GM23338 (cell line): ENCODE measurements at regions not wholly inside any gene's neighbourhood (a gene's known extent, or its start where the extent isn't known, plus 50 kb on each side); places are given as distances from the start of the nearest gene placed in this dataset.

Experiments
- ATAC-seq: fragments of 200-7000 bp; cut with Tn5 transposase; 3 replicates; pipeline ENCODE4 v1.9.1; 2020
- DNase-seq: peaks from one replicate; pipeline ENCODE4 v3.0.0-alpha.2; 2015; ENCODE audit warnings: low spot score
- H2AFZ ChIP-seq: fragments of 200-600 bp; sonication (generic); 2 replicates; pipeline ENCODE4 v1.8.0; 2016; ENCODE audit warnings: antibody characterized with exemption, mild to moderate bottlenecking, moderate library complexity
- H3F3A ChIP-seq: fragments of 200-600 bp; sonication (generic); replicated peaks from 2 replicates; pipeline ENCODE4 v1.8.0; 2017; ENCODE audit warnings: antibody characterized with exemption, mixed run types, low read depth
- H3K27ac ChIP-seq: fragments of 200-600 bp; sonication (generic); 2 replicates; pipeline ENCODE4 v1.6.1; 2016; ENCODE audit warnings: low read depth
- H3K27me3 ChIP-seq: fragments of 200-600 bp; sonication (generic); 2 replicates; pipeline ENCODE4 v1.8.0; 2016; ENCODE audit warnings: mild to moderate bottlenecking, mixed run types, moderate library complexity; ENCODE audit not compliant: insufficient read depth
- H3K36me3 ChIP-seq: fragments of 200-600 bp; sonication (generic); 2 replicates; pipeline ENCODE4 v1.8.0; 2016; ENCODE audit warnings: mild to moderate bottlenecking; ENCODE audit not compliant: insufficient read depth
- H3K4me1 ChIP-seq: fragments of 200-600 bp; sonication (generic); 2 replicates; pipeline ENCODE4 v1.8.0; 2016; ENCODE audit warnings: mild to moderate bottlenecking, moderate library complexity; ENCODE audit not compliant: insufficient read depth
- H3K4me2 ChIP-seq: fragments of 200-600 bp; sonication (generic); 2 replicates; pipeline ENCODE4 v1.7.1; 2017; ENCODE audit warnings: mixed run types
- H3K4me3 ChIP-seq: fragments of 200-600 bp; sonication (generic); 2 replicates; pipeline ENCODE4 v1.6.1; 2016; ENCODE audit warnings: mixed run types
- H3K79me2 ChIP-seq: fragments of 200-600 bp; sonication (generic); replicated peaks from 2 replicates; pipeline ENCODE4 v1.8.0; 2017; ENCODE audit warnings: mild to moderate bottlenecking; ENCODE audit not compliant: insufficient read depth
- H3K9me2 ChIP-seq: fragments of 200-600 bp; sonication (generic); 2 replicates; pipeline ENCODE4 v1.8.0; 2017; ENCODE audit not compliant: insufficient read depth
- H4K20me1 ChIP-seq: fragments of 200-600 bp; sonication (generic); replicated peaks from 2 replicates; pipeline ENCODE4 v1.8.0; 2017; ENCODE audit warnings: mild to moderate bottlenecking; ENCODE audit not compliant: insufficient read depth
- H3K27ac Mint-ChIP-seq: 2 replicates; pipeline ENCODE4 v1.8.0; 2020; ENCODE audit warnings: inconsistent platforms, mild to moderate bottlenecking, moderate library complexity, mixed read lengths
- H3K27me3 Mint-ChIP-seq: 3 replicates; pipeline ENCODE4 v1.8.0; 2022; ENCODE audit warnings: low read depth, mild to moderate bottlenecking, moderate library complexity, mixed read lengths, inconsistent platforms; ENCODE audit not compliant: insufficient read depth, poor library complexity
- H3K36me3 Mint-ChIP-seq: 3 replicates; pipeline ENCODE4 v1.8.0; 2021; ENCODE audit warnings: low read depth, mild to moderate bottlenecking, inconsistent platforms, moderate library complexity, mixed read lengths
- H3K4me1 Mint-ChIP-seq: 3 replicates; pipeline ENCODE4 v1.8.0; 2020; ENCODE audit warnings: mild to moderate bottlenecking, inconsistent platforms, mixed read lengths
- H3K4me3 Mint-ChIP-seq: 3 replicates; pipeline ENCODE4 v1.8.0; 2021; ENCODE audit warnings: moderate library complexity, mild to moderate bottlenecking, inconsistent platforms, mixed read lengths
- H3K9me3 Mint-ChIP-seq: 3 replicates; pipeline ENCODE4 v1.8.0; 2020; ENCODE audit warnings: moderate library complexity, mild to moderate bottlenecking, inconsistent platforms, mixed read lengths
- CREB1 ChIP-seq: fragments of 250-450 bp; sonication (Bioruptor Pico); IDR thresholded peaks from 2 replicates; pipeline ENCODE4 v1.5.0; 2020; ENCODE audit warnings: low read depth, mild to moderate bottlenecking, moderate library complexity
- ETS1 ChIP-seq: IDR thresholded peaks from 2 replicates; pipeline ENCODE4 v1.6.1; 2016; ENCODE audit warnings: antibody characterized with exemption
- EZH2 ChIP-seq: fragments of 200-600 bp; sonication (generic); IDR thresholded peaks from one replicate; pipeline ENCODE4 v1.8.0; 2017; ENCODE audit warnings: antibody characterized with exemption, mild to moderate bottlenecking, low read depth; ENCODE audit not compliant: unreplicated experiment
- EZH2phosphoT487 ChIP-seq: fragments of 200-600 bp; sonication (generic); IDR thresholded peaks from one replicate; pipeline ENCODE4 v1.8.1; 2018; ENCODE audit warnings: antibody characterized with exemption; ENCODE audit not compliant: unreplicated experiment
- JUNB ChIP-seq: IDR thresholded peaks from one replicate; pipeline ENCODE4 v1.6.1; 2016; ENCODE audit warnings: antibody characterized with exemption; ENCODE audit not compliant: unreplicated experiment
- NANOG ChIP-seq: IDR thresholded peaks from 2 replicates; pipeline ENCODE4 v1.6.1; 2016; ENCODE audit warnings: antibody characterized with exemption, borderline replicate concordance
- POLR2AphosphoS5 ChIP-seq: IDR thresholded peaks from 2 replicates; pipeline ENCODE4 v1.6.1; 2016; ENCODE audit warnings: antibody characterized with exemption, low read depth
- REST ChIP-seq: IDR thresholded peaks from one replicate; pipeline ENCODE4 v1.6.1; 2018; ENCODE audit warnings: antibody characterized with exemption; ENCODE audit not compliant: unreplicated experiment
- ZNF114 ChIP-seq: fragments of 250-450 bp; sonication (Bioruptor Pico); IDR thresholded peaks from 2 replicates; pipeline ENCODE4 v1.5.0; 2020; ENCODE audit warnings: mild to moderate bottlenecking, moderate library complexity
- ZNF331 ChIP-seq: fragments of 250-450 bp; sonication (Bioruptor Pico); IDR thresholded peaks from 2 replicates; pipeline ENCODE4 v1.5.0; 2020; ENCODE audit warnings: low read depth, mild to moderate bottlenecking, moderate library complexity
- TF ChIP-seq, protein P1 (sequence below): fragments of 250-450 bp; sonication (Bioruptor Pico); IDR thresholded peaks from 2 replicates; pipeline ENCODE4 v1.5.0; 2020; ENCODE audit warnings: mild to moderate bottlenecking, moderate library complexity

DNA sequence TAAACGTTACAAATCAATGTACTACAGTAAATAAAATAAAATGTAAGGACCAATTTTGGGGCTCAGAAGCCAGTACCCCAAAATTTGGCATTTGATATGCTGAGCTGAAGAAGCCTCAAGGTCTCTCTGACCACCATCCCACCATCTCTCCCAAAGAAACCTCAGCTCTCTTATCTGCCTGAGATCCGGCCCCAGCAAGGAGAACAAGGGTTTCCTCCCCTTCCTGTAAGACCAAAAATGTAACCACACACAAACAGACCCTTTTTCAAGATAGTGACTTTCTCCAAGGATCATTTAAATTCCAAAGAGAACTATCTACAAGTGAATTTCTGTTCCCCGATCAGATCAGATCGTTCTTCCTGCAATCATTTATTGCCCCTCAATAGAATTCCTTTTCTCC lies 68.1 kb upstream of the SLC45A1 start:
- Histone ChIP-seq H2AFZ (peak overlapping the region; percentile 56; the same call in 1 of the 2 replicates), H3K79me2 (no peaks in the 10 kb centered on the region)

More for the DNA sequence above, 68.1 kb upstream of the SLC45A1 start:
- Mint-ChIP-seq H3K36me3 (no peaks in the 10 kb centered on the region), H3K4me3 (no peak overlapping the region), H3K27ac (no peak overlapping the region), H3K4me1 (peaks cover 9% of the 10 kb centered on the region), H3K9me3 (no peaks in the 10 kb centered on the region), H3K27me3 (peaks cover 5% of the 10 kb centered on the region)
- no peak overlapping the region for H3K27ac ChIP-seq
- H4K20me1 ChIP-seq, result no peaks in the 10 kb centered on the region
- DNase-seq, result no peak
- H3K4me3 ChIP-seq, result no peak overlapping the region
- ATAC-seq, result no peak
- H3K4me2 ChIP-seq, result no peak overlapping the region
- no peaks in the 10 kb centered on the region for H3K27me3 ChIP-seq
- no peaks in the 10 kb centered on the region for H3K36me3 ChIP-seq
- H3F3A ChIP-seq, result no peaks in the 10 kb centered on the region
- no peaks in the 10 kb centered on the region for H3K4me1 ChIP-seq
- no peak for TF ChIP-seq EZH2
- no peak for TF ChIP-seq ZNF114 (CRISPR knock-in tag)
- TF ChIP-seq POLR2AphosphoS5, result no peak
- TF ChIP-seq EZH2phosphoT487, result no peak
- TF ChIP-seq JUNB, result no peak
- TF ChIP-seq, protein P1, sequence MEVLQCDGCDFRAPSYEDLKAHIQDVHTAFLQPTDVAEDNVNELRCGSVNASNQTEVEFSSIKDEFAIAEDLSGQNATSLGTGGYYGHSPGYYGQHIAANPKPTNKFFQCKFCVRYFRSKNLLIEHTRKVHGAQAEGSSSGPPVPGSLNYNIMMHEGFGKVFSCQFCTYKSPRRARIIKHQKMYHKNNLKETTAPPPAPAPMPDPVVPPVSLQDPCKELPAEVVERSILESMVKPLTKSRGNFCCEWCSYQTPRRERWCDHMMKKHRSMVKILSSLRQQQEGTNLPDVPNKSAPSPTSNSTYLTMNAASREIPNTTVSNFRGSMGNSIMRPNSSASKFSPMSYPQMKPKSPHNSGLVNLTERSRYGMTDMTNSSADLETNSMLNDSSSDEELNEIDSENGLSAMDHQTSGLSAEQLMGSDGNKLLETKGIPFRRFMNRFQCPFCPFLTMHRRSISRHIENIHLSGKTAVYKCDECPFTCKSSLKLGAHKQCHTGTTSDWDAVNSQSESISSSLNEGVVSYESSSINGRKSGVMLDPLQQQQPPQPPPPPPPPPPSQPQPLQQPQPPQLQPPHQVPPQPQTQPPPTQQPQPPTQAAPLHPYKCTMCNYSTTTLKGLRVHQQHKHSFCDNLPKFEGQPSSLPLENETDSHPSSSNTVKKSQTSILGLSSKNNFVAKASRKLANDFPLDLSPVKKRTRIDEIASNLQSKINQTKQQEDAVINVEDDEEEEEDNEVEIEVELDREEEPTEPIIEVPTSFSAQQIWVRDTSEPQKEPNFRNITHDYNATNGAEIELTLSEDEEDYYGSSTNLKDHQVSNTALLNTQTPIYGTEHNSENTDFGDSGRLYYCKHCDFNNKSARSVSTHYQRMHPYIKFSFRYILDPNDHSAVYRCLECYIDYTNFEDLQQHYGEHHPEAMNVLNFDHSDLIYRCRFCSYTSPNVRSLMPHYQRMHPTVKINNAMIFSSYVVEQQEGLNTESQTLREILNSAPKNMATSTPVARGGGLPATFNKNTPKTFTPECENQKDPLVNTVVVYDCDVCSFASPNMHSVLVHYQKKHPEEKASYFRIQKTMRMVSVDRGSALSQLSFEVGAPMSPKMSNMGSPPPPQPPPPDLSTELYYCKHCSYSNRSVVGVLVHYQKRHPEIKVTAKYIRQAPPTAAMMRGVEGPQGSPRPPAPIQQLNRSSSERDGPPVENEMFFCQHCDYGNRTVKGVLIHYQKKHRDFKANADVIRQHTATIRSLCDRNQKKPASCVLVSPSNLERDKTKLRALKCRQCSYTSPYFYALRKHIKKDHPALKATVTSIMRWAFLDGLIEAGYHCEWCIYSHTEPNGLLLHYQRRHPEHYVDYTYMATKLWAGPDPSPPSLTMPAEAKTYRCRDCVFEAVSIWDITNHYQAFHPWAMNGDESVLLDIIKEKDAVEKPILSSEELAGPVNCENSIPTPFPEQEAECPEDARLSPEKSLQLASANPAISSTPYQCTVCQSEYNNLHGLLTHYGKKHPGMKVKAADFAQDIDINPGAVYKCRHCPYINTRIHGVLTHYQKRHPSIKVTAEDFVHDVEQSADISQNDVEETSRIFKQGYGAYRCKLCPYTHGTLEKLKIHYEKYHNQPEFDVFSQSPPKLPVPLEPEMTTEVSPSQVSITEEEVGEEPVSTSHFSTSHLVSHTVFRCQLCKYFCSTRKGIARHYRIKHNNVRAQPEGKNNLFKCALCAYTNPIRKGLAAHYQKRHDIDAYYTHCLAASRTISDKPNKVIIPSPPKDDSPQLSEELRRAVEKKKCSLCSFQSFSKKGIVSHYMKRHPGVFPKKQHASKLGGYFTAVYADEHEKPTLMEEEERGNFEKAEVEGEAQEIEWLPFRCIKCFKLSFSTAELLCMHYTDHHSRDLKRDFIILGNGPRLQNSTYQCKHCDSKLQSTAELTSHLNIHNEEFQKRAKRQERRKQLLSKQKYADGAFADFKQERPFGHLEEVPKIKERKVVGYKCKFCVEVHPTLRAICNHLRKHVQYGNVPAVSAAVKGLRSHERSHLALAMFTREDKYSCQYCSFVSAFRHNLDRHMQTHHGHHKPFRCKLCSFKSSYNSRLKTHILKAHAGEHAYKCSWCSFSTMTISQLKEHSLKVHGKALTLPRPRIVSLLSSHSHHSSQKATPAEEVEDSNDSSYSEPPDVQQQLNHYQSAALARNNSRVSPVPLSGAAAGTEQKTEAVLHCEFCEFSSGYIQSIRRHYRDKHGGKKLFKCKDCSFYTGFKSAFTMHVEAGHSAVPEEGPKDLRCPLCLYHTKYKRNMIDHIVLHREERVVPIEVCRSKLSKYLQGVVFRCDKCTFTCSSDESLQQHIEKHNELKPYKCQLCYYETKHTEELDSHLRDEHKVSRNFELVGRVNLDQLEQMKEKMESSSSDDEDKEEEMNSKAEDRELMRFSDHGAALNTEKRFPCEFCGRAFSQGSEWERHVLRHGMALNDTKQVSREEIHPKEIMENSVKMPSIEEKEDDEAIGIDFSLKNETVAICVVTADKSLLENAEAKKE (CRISPR knock-in tag), result no peak
- TF ChIP-seq REST, result no peak
- TF ChIP-seq NANOG, result no peak
- no peak for TF ChIP-seq ZNF331 (CRISPR knock-in tag)
- TF ChIP-seq ETS1, result no peak
- no peak for TF ChIP-seq CREB1 (CRISPR knock-in tag)
- no peaks in the 10 kb centered on the region for H3K9me2 ChIP-seq
